ENCODE measurements at regions not wholly inside any gene's neighbourhood (a gene's known extent, or its start where the extent isn't known, plus 50 kb on each side); places are given as distances from the start of the nearest gene placed in this dataset.
A peak's percentile ranks its signal among the peaks of the same experiment; 100 is the strongest.
"Not testable (repeated sequence)": the region's sequence is repeated elsewhere in the genome, so short reads cannot be mapped to it uniquely, and the experiment has no call there.

DNA sequence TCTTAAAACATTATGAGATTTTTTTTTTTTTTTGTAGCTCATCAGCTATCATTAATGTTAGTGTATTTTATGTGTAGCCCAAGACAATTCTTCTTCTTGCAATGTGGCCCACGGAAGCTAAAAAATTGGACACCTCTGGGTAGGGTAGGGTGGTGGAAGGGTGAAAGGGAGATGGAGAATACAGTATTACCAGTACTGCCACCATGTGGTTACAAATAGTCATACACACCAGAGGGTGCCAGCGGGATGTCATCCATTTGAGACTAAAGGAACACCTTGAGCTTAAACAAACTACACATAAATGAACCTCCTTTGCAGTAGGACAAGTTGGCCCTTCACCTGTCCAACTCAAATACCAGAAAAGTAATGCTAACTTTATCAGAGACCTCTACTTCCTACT lies 601.9 kb downstream of the HTR1B start:
- Histone ChIP-seq H3K4me1 (replicated peaks; ENCODE audit: insufficient read depth) (no peaks in the 10 kb centered on the region), H3K36me3 (ENCODE audit: low read depth) (no peaks in the 10 kb centered on the region), H3K4me3 (no peak overlapping the region), H3K79me2 (ENCODE audit: low read depth) (no peaks in the 10 kb centered on the region), H2AFZ (no peak overlapping the region), H3F3A (ENCODE audit: insufficient read depth, low read depth) (no peaks in the 10 kb centered on the region), H4K20me1 (ENCODE audit: insufficient read depth) (no peaks in the 10 kb centered on the region), H3K27me3 (ENCODE audit: insufficient read depth, low read depth) (no peaks in the 10 kb centered on the region), H3K27ac (no peak overlapping the region), H3K9me2 (ENCODE audit: insufficient read depth) (no peaks in the 10 kb centered on the region), H3K9me3 (ENCODE audit: insufficient read depth, low read depth) (no peaks in the 10 kb centered on the region), H3K4me2 (no peak overlapping the region)
- intact Hi-C loops (cut with micrococcal nuclease; ENCODE audit: unreplicated experiment): loop anchor here (10.0 kb wide), 1 partner anchor 927 kb away; no protein-coding TSS in a partner anchor
- no peak for TF ChIP-seq EZH2 (IDR thresholded peaks at IDR 0.05; ENCODE audit: low read depth)
- TF ChIP-seq, protein P1, sequence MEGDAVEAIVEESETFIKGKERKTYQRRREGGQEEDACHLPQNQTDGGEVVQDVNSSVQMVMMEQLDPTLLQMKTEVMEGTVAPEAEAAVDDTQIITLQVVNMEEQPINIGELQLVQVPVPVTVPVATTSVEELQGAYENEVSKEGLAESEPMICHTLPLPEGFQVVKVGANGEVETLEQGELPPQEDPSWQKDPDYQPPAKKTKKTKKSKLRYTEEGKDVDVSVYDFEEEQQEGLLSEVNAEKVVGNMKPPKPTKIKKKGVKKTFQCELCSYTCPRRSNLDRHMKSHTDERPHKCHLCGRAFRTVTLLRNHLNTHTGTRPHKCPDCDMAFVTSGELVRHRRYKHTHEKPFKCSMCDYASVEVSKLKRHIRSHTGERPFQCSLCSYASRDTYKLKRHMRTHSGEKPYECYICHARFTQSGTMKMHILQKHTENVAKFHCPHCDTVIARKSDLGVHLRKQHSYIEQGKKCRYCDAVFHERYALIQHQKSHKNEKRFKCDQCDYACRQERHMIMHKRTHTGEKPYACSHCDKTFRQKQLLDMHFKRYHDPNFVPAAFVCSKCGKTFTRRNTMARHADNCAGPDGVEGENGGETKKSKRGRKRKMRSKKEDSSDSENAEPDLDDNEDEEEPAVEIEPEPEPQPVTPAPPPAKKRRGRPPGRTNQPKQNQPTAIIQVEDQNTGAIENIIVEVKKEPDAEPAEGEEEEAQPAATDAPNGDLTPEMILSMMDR (conservative IDR thresholded peaks at IDR 0.05): peak; percentile 34
- DNase-seq: no peak
- CTCF ChIA-PET: interaction anchor here (1.2 kb wide), 1 partner anchor 176 kb away, joined by 3 read pairs; no protein-coding TSS in a partner anchor
- BruUV-seq (replicated peaks): no TSS peak
- POLR2A ChIA-PET (ENCODE audit: unreplicated experiment): interaction anchor here (0.7 kb wide), 1 partner anchor 1757 kb away, joined by 3 read pairs; no protein-coding TSS in a partner anchor

DNA sequence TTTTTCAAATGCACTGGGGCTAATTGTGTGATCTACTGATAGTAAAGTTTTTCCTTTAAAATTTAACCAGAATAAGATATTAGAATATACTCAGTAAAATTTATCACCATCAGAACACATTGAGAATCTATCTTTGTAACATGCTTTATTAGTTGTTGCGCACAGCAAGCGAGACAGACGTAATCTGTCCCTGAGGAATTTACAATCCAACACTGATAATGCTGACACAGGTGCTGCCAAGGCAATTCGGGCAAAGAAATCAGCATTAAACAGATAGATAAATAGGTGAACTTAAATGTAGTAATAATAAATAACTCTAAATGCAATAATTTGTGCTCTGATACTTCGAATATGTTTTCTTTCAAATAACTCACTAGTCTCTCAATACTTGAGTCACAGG lies 607.2 kb downstream of the HTR1B start:
- H3K27ac ChIP-seq: no peak overlapping the region
- ChIA-PET CTCF (no interaction called here), POLR2A (ENCODE audit: unreplicated experiment) (no interaction called here)
- H3K4me2 ChIP-seq: no peak overlapping the region
- TF ChIP-seq EZH2 (IDR thresholded peaks at IDR 0.05; ENCODE audit: low read depth): no peak
- TF ChIP-seq, protein P1 (conservative IDR thresholded peaks at IDR 0.05): no peak
- H3K79me2 ChIP-seq (ENCODE audit: low read depth): no peaks in the 10 kb centered on the region
- H3K9me2 ChIP-seq (ENCODE audit: insufficient read depth): no peaks in the 10 kb centered on the region
- no peaks in the 10 kb centered on the region for H4K20me1 ChIP-seq (ENCODE audit: insufficient read depth)
- no peak overlapping the region for H2AFZ ChIP-seq
- H3K27me3 ChIP-seq (ENCODE audit: insufficient read depth, low read depth): no peaks in the 10 kb centered on the region
- no peaks in the 10 kb centered on the region for H3F3A ChIP-seq (ENCODE audit: insufficient read depth, low read depth)
- no peaks in the 10 kb centered on the region for H3K4me1 ChIP-seq (replicated peaks; ENCODE audit: insufficient read depth)
- DNase-seq: no peak
- BruUV-seq (replicated peaks): no TSS peak
- H3K9me3 ChIP-seq (ENCODE audit: insufficient read depth, low read depth): no peaks in the 10 kb centered on the region
- intact Hi-C loops (cut with micrococcal nuclease; ENCODE audit: unreplicated experiment): no loop called here
- H3K36me3 ChIP-seq (ENCODE audit: low read depth): no peaks in the 10 kb centered on the region
- no peak overlapping the region for H3K4me3 ChIP-seq

DNA sequence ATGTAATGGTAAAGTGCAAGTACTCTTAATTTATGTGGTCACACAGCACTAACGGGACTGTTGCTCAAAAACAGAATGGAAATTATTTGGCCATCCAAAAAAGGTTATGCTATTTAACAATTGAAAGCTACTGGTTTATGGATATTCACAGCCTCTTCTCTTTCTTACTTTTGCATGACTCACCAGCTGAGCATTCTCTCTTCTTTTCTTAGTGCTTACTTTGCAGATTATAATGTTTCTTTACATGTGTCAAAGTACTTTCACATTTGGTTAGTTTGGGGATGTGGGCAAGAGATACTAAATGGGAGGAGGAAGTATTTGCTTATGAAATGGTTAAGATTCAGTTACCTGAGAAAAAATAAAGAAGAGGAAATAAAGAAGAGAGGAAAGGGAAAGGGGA lies 610.5 kb downstream of the HTR1B start:
- Histone ChIP-seq H3K79me2 (ENCODE audit: low read depth) (no peaks in the 10 kb centered on the region), H3K9me2 (ENCODE audit: insufficient read depth) (no peaks in the 10 kb centered on the region), H3K9me3 (ENCODE audit: insufficient read depth, low read depth) (no peaks in the 10 kb centered on the region), H3K27ac (no peak overlapping the region), H2AFZ (no peak overlapping the region), H3K4me2 (no peak overlapping the region), H3K4me3 (no peak overlapping the region), H3K36me3 (ENCODE audit: low read depth) (no peaks in the 10 kb centered on the region), H3K27me3 (ENCODE audit: insufficient read depth, low read depth) (no peaks in the 10 kb centered on the region), H3K4me1 (replicated peaks; ENCODE audit: insufficient read depth) (no peaks in the 10 kb centered on the region), H4K20me1 (ENCODE audit: insufficient read depth) (no peaks in the 10 kb centered on the region), H3F3A (ENCODE audit: insufficient read depth, low read depth) (no peaks in the 10 kb centered on the region)
- ChIA-PET CTCF (no interaction called here), POLR2A (ENCODE audit: unreplicated experiment) (no interaction called here)
- intact Hi-C loops (cut with micrococcal nuclease; ENCODE audit: unreplicated experiment): no loop called here
- TF ChIP-seq, protein P1 (conservative IDR thresholded peaks at IDR 0.05): no peak
- no peak for TF ChIP-seq EZH2 (IDR thresholded peaks at IDR 0.05; ENCODE audit: low read depth)
- DNase-seq: no peak
- no TSS peak for BruUV-seq (replicated peaks)

DNA sequence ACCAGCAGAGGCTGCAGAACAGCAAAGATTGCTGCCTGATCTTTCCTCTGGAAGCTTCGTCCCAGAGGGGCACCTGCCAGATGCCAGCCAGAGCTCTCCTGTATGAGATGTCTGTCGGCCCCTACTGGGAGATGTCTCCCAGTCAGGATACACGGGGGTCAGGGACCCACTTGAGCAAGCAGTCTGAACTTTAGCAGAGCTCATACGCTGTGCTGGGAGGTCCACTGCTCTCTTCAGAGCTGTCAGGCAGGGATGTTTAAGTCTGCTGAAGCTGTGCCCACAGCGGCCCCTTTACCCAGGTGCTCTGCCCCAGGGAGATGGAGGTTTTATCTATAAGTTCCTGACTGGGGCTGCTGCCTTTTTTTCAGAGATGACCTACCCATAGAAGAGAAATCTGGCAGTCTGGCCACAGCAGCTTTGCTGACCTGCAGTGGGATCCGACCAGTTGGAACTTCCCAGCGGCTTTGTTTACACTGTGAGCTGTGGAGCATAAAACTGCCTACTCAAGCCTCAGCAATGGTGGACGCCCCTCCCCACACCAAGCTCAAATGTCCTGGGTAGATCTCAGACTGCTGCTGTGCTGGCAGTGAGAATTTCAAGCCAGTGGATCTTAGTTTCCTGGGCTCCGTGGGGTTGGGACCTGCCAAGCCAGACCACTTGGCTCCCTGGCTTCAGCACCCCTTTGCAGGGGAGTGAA lies 613.9 kb downstream of the HTR1B start:
- H3K9me3 ChIP-seq (ENCODE audit: insufficient read depth, low read depth); H3K27ac ChIP-seq; intact Hi-C loops (cut with micrococcal nuclease; ENCODE audit: unreplicated experiment); H3K4me2 ChIP-seq; H3K9me2 ChIP-seq (ENCODE audit: insufficient read depth); H2AFZ ChIP-seq; BruUV-seq (replicated peaks); H3F3A ChIP-seq (ENCODE audit: insufficient read depth, low read depth); H3K4me3 ChIP-seq; DNase-seq; H3K4me1 ChIP-seq (replicated peaks; ENCODE audit: insufficient read depth); H3K27me3 ChIP-seq (ENCODE audit: insufficient read depth, low read depth); POLR2A ChIA-PET (ENCODE audit: unreplicated experiment); H3K36me3 ChIP-seq (ENCODE audit: low read depth); H4K20me1 ChIP-seq (ENCODE audit: insufficient read depth); H3K79me2 ChIP-seq (ENCODE audit: low read depth): not testable (repeated sequence)
- CTCF ChIA-PET: interaction anchor here (0.6 kb wide), 1 partner anchor 560 kb away, joined by 3 read pairs; no protein-coding TSS in a partner anchor
